ENCODE measurements at regions not wholly inside any gene's neighbourhood (a gene's known extent, or its start where the extent isn't known, plus 50 kb on each side); places are given as distances from the start of the nearest gene placed in this dataset.

DNA sequence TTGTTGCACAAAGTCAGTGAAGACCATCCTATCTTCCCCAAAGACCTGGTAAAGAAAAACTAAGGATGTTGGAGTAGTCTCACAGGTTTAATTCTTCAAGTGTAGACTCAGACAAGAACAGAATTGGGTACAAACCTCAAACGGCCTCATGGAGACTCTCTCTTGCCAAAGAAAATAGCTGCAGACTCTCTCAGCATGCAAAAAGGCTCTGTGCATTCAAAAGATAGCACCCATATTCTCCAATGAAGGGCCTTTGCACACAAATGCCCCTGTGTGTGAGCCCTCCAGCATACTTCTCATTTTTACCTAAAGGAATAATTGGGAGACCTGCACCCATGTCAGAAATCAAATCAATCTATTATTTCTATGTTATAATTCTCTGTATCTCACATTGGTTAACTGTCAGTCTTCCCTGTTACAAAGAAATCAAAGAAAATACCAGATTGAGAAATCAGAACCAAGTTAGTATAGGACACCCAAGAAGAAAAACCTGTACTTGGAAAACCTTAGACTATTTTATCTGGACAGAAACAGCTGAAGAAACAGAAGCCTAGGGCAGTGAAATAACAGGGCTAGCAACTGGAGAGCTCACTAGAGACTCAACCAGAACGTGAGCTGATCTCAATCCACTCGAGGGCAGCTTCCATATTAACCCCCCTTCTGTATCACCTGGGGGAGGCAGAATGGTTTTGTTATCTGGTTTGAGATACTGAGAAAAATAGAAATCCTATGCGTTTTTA, 134.7 kb upstream of the DNAJC10 start:
- H3K36me3 ChIP-seq (ENCODE audit: control insufficient read depth, insufficient read depth, low read length): no peaks in the 10 kb centered on the region
- CTCF ChIA-PET: interaction anchor here (1.0 kb wide), 1 partner anchor 10 kb away, joined by 4 read pairs; no protein-coding TSS in a partner anchor
- no peak overlapping the region for H3K4me3 ChIP-seq (ENCODE audit: low read depth, low read length)
- POLR2A ChIA-PET: no interaction called here
- TF ChIP-seq CTCF (IDR thresholded peaks at IDR 0.05; ENCODE audit: insufficient read depth, low read depth, low read length): no peak
- no peaks in the 10 kb centered on the region for H3K27me3 ChIP-seq (ENCODE audit: control insufficient read depth, insufficient read depth, low read length)
- DNase-seq (ENCODE audit: low read depth): no peak

DNA sequence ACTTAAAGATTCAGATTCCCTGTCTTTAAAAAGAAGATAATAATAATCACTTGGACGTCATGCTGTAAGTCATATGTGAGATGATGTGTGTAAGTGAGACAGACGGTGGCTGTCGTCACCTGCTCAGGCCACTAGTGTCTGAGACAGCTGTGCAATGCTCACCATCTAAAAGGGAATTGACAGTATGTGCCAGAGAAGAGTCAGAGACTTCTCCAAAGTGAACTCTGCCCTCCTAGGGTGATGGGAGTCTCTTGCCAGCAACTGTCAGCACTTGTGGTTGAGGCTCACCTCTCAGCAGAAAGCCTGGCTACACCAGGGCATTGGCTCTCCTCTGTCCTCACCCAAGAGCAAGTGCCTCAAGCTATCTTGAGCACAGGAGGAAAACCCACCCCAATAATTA, 131.6 kb upstream of the DNAJC10 start:
- Histone ChIP-seq H3K4me3 (ENCODE audit: low read depth, low read length) (no peak overlapping the region), H3K36me3 (ENCODE audit: control insufficient read depth, insufficient read depth, low read length) (no peaks in the 10 kb centered on the region), H3K27me3 (ENCODE audit: control insufficient read depth, insufficient read depth, low read length) (no peaks in the 10 kb centered on the region)
- no peak for DNase-seq (ENCODE audit: low read depth)
- TF ChIP-seq CTCF (IDR thresholded peaks at IDR 0.05; ENCODE audit: insufficient read depth, low read depth, low read length): no peak
- CTCF ChIA-PET: no interaction called here
- POLR2A ChIA-PET: no interaction called here

DNA sequence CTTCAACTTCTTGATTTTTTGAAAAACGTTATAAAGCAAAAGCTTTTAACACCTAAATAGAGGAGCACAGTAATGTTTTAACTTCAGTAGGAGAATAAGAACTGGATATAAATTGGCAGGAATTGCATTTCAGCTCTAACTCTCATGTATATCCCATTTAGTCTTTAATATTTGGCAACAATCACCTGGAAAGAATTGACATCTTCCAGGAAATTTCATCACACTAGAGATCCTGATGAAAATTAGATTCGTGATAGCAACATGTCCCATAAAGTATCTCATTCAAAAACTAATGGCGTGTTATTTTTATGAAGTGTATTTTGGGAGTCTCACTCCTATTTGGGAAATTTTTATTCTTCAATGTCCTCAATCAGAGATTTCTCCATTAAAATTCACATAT, 131.1 kb upstream of the DNAJC10 start:
- Histone ChIP-seq H3K27me3 (ENCODE audit: control insufficient read depth, insufficient read depth, low read length) (no peaks in the 10 kb centered on the region), H3K36me3 (ENCODE audit: control insufficient read depth, insufficient read depth, low read length) (no peaks in the 10 kb centered on the region), H3K4me3 (ENCODE audit: low read depth, low read length) (no peak overlapping the region)
- TF ChIP-seq CTCF (IDR thresholded peaks at IDR 0.05; ENCODE audit: insufficient read depth, low read depth, low read length): no peak
- ChIA-PET CTCF (no interaction called here), POLR2A (no interaction called here)
- DNase-seq (ENCODE audit: low read depth): no peak

GRCh38 chr2:182585430-182585829, 130.6 kb upstream of the DNAJC10 start:
- ChIA-PET CTCF (no interaction called here), POLR2A (no interaction called here)
- Histone ChIP-seq H3K4me3 (ENCODE audit: low read depth, low read length) (no peak overlapping the region), H3K27me3 (ENCODE audit: control insufficient read depth, insufficient read depth, low read length) (no peaks in the 10 kb centered on the region), H3K36me3 (ENCODE audit: control insufficient read depth, insufficient read depth, low read length) (no peaks in the 10 kb centered on the region)
- no peak for DNase-seq (ENCODE audit: low read depth)
- no peak for TF ChIP-seq CTCF (IDR thresholded peaks at IDR 0.05; ENCODE audit: insufficient read depth, low read depth, low read length)

DNA sequence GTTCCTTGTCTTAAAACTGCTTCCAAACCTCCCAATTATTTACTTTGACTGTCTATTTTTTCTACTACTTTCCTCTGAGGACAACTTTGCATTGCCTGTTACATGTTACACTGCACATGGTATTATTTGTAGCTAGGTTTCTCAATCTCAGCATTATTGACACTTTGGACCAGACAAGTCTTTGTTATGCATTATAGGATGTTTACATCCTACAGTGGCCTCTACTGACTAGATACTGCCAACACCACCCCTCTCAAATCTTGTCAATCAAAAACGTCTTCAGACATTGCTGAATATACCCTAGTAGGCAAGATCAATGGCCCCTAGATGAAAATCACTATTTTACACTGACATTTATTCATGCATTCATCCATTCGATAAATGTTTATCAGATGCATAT, 129.6 kb upstream of the DNAJC10 start:
- ChIA-PET POLR2A (no interaction called here), CTCF (no interaction called here)
- no peak for DNase-seq (ENCODE audit: low read depth)
- no peak for TF ChIP-seq CTCF (IDR thresholded peaks at IDR 0.05; ENCODE audit: insufficient read depth, low read depth, low read length)
- no peaks in the 10 kb centered on the region for H3K27me3 ChIP-seq (ENCODE audit: control insufficient read depth, insufficient read depth, low read length)
- no peaks in the 10 kb centered on the region for H3K36me3 ChIP-seq (ENCODE audit: control insufficient read depth, insufficient read depth, low read length)
- H3K4me3 ChIP-seq (ENCODE audit: low read depth, low read length): no peak overlapping the region
